T-helper 9 cell (primary cell): ENCODE measurements at regions not wholly inside any gene's neighbourhood (a gene's known extent, or its start where the extent isn't known, plus 50 kb on each side); places are given as distances from the start of the nearest gene placed in this dataset.

ENCODE experiments used
- DNase-seq: peaks from one replicate; pipeline ENCODE4 v3.0.0-alpha.2; 2020

DNA sequence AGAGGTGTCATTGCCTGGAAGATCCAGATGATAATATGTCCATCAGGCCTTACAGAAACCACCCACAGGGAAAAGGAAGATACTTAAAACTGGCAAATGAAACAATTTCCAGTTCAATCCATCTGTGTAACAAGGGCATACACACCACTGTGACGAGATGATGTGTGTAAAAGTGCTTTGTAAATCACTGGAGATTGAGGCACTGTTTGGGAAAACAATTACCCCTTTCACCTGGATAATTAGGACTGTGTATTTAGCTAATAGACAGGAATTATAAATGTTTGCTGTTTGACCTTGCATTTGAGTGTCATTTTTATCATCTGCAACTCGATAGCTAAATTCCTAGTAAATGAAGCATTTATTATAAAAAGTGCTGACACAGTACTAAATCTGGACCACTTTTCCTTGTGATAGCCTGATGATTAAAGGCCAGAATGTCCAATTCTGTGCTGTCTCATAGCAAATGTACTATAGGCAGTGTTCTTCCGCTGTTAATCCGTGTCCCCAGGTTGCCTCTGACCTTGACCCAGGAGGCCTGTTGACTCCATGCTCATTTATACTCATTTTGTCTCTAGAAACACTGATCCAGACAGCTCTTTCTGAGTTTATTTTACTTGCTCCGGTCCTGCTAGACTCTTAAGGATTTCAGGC, 105.8 kb downstream of the LACC1 start:
- no peak for DNase-seq

DNA sequence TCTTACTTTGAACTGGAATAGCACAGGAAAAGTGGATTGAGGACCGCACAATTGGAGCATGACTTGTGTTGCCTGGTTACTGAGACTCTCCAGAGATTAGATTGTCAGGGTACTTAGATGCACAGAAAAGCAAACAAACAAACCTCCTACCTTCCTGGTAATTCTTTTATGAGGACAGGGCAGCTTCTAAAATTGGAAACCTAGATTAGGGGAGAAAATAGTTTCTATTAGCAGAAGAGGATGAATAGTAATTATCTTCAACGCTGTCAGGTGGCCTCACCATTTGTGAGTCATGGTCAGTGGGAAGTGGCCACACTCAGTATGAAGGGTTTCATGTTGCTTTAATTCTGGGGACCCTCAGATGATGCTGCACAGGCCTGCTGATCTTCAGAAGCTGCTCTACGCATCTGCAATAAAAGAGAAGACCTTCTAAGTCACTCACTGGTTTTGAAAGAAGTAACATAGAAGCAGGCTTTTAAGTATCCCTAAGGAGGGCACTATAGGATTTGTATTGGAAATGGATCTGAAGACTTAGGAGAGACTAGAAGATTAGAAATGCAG, 106.8 kb downstream of the LACC1 start:
- DNase-seq, result no peak

DNA sequence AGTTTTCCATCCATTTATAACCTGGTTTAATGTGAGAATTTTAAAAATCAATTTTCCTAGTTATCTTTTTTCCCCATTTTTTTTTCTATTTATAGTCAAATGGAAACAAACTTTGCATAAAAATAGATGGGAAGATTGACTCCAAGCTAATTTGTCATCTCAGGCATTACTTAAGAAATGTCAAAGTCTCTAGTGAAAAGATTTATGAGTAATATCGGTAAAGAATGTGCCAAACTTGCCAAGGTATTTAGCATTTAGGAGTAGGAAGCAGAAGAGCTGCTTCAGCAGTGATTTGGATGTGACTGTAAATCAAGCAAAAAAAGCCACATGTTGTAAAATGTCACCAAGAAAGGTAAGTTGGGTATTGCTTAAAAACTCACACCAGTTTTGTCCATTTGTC, 108.6 kb downstream of the LACC1 start:
- DNase-seq, result no peak

DNA sequence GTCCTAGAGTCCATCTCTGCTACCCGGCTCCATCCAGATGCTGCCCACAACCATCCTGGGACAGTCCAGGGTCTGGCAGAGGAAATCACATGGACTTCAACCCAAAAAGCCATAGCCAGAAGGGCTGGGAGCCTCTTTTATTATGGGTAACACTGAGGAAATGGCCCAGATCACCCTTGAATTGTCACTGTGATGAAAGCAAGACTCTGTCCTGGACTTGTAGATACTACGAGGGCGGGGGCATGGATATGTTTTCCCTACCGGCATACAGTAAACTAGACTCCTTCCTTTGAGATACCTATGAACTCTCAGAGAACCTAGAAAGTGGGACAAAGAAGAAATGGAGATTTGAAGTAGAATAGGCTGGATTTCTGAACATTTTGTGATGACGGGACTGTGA, 110.3 kb downstream of the LACC1 start:
- no peak for DNase-seq

- no peak for DNase-seq
Observed at GRCh38 chr13:43990829-43991228, 111.1 kb downstream of the LACC1 start.

- no peak for DNase-seq
Observed at GRCh38 chr13:43991773-43992201, 112.1 kb downstream of the LACC1 start.

GRCh38 chr13:43992211-43992610, 112.5 kb downstream of the LACC1 start:
- DNase-seq, result no peak

- DNase-seq, result no peak
Observed at GRCh38 chr13:43994999-43995859, 115.5 kb downstream of the LACC1 start.

DNA sequence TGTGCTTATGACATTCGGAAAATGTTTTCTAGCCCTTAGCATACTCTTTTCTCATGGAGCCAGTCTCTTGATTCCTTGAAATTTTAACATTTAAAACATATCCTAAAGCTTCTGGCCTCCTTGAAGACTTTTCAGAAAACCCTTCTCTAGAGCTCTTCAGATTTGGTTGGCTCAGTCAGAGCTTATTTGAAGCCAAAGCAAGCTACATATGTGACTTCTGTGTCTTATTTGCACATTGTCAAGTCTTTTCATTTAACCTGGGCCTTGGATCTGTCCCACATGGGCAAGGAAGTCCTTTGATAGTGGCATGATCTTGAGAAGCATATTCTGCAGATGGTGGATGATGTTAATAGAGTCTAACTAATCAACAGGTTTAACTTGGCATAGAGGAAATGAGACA, 116.5 kb downstream of the LACC1 start:
- DNase-seq, result no peak

- DNase-seq, result no peak
Observed at GRCh38 chr13:44003481-44003880, 123.8 kb downstream of the LACC1 start.

GRCh38 chr13:44004878-44005277, 125.2 kb downstream of the LACC1 start:
- no peak for DNase-seq

GRCh38 chr13:44007451-44007850, 127.7 kb downstream of the LACC1 start:
- DNase-seq, result no peak

DNA sequence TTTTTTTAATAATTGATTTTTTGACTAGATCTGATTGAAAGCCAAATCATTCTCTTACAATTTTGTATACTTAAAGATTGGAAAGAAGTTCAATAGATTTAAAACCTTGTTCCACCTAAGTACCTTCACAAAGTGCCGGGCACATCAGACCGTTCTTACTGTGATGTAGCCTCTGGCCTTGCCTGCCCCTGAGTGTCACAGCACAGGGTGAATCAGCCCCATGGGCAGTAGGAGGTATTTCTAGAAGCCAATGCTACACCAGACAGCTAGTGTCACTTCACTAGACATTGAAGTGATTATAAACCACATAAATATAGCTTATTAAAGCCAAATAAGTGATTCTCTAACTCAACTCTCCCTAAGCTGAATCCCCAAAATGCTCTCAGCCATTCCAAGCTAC, 131.3 kb downstream of the LACC1 start:
- no peak for DNase-seq

DNA sequence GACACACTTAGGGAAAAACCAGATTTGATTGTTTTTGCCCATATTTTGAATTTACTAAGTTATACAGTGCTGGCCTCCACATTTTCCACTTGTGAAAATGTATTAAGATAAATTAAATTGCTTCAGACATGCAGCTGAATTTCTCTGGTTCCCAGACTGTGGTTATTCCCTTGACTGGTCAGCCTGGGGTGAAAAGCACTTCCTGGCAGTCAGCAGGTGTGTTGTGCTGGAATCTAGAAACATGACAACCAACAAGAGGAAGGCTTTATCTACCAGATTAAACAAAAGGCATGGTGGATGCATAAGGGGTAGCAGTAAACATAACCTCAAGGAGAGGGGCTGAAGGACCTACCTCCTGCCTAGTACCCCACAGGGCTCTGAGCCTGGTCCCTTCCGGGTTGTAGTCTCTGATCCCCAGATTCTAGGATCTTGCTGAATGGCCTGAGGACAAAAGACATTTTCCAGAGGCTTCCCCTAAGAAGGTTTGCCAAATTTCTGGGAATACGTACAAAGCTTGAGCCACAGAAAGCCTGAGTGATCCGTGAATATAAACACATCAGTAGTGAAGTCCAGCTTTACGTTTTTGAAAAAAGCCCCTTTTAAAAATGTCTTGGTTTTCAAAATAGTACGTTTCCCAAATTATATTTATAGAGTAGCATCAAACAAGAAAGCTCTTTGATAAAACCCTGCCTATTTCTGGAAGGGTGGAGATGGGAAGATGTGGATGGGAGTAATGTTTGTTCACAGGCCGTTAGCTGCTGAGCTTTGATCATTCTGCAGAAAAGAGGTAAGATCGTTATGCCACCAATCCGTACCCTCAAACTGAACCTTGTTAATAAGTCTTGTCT, 133.4 kb downstream of the LACC1 start:
- no peak for DNase-seq

DNA sequence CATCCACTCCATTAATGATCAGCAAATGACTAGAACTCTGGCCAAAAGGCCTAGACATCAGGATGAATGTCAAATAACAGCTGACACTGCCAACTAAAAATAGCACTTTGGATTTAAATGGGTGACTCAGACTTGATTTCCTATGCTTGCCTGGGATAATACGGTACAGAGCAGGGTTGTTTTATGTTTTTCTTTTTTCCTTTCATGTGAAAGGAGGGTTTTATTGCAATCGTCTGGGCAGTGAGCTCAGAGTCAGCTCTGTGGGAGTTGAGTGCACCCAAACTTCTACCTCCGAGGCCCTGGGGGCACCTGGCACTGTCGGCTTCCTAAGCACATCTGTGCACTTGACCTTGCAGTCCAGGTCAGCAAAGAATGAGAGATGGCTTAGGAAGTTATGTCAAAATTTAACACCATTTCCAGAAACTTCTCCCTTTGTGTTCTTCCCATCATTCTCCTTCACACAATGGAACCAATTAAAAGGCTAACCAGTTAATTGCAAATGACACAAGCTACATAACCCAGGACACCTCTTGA, 134.1 kb downstream of the LACC1 start:
- no peak for DNase-seq

- DNase-seq, result no peak
Observed at GRCh38 chr13:44014501-44014900, 134.8 kb downstream of the LACC1 start.

DNA sequence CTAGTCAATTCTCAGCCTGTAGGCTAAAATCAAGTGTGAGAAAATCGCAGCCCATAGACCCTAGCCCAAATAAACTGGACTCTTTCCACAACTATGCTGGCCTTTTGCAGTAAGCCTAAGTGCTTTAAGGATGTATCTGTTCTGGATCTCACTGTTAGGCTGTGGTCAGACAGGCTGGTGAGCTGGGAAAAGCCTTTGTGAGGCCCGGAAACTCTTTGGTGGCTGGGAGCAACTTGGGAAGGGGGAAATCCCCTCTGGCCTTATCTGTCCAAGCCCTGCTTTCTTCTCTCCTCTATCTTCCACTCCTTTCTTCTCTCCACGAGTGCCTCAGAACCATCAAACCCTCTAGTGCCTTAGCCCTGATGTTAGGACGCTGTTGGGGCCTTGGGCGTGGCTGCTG, 135.4 kb downstream of the LACC1 start:
- DNase-seq, result no peak

- no peak for DNase-seq
Observed at GRCh38 chr13:44015811-44016210, 136.1 kb downstream of the LACC1 start.

- no peak for DNase-seq
Observed at GRCh38 chr13:44017756-44018309, 138.1 kb downstream of the LACC1 start.

DNA sequence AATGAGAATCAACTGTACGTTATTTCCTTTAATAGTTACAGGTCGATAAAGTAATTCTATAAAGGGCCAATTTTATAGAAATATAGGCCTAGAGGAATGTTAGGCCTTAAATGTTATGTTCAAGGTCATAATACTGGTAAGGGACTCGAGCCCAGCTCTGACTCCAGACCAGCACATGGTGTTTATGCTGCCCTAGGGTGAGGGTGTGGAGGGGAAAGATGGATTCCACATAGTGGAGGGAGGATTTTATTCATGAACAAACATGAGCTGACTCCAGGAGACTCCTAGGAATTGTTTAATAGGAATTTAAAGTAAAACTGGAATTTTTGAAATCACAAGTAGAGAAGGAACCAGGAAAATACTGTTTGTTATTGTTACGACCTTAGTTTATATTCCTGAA, 139.9 kb downstream of the LACC1 start:
- DNase-seq, result no peak

DNA sequence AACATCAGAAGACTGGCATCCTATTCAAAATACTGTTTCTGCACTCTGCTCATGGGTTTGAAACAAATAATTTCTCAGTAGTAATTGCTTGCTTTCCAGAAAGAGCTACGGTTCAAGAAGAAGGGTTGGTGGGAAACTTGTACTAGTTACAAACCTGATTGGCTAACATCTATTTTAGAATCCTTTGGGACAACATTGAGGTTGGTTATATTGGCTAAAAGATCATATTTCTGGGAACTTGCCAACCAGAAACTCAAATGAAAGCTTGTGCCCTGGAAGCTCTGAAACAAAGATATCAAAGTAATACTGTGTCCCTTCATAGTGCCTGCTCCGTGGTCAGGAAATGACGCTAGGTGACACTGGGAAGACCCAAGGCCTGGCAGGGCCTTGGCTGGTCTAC, 141.7 kb downstream of the LACC1 start:
- no peak for DNase-seq

GRCh38 chr13:44022196-44022595, 142.5 kb downstream of the LACC1 start:
- no peak for DNase-seq
